Nephron progenitor cell (in vitro differentiated cells): ENCODE measurements at regions not wholly inside any gene's neighbourhood (a gene's known extent, or its start where the extent isn't known, plus 50 kb on each side); places are given as distances from the start of the nearest gene placed in this dataset.

Experiments
- DNase-seq: peaks from one replicate; pipeline ENCODE4 v3.0.0; 2021
- H3K27ac Mint-ChIP-seq: 2 replicates; pipeline ENCODE4 v1.8.0; 2021; ENCODE audit warnings: mild to moderate bottlenecking, moderate library complexity, mixed read lengths
- H3K27me3 Mint-ChIP-seq: 2 replicates; pipeline ENCODE4 v1.8.0; 2021; ENCODE audit warnings: mild to moderate bottlenecking, low read depth, mixed read lengths; ENCODE audit not compliant: poor library complexity
- H3K36me3 Mint-ChIP-seq: 2 replicates; pipeline ENCODE4 v1.8.0; 2021; ENCODE audit warnings: low read depth, mixed read lengths
- H3K4me1 Mint-ChIP-seq: 2 replicates; pipeline ENCODE4 v1.8.0; 2021; ENCODE audit warnings: mixed read lengths
- H3K4me3 Mint-ChIP-seq: 2 replicates; pipeline ENCODE4 v1.8.0; 2021; ENCODE audit warnings: mild to moderate bottlenecking, moderate library complexity, mixed read lengths
- H3K9me3 Mint-ChIP-seq: 2 replicates; pipeline ENCODE4 v1.8.0; 2021; ENCODE audit warnings: mild to moderate bottlenecking, moderate library complexity, mixed read lengths
- CTCF ChIP-seq: fragments of 200-600 bp; sonication (generic); IDR thresholded peaks from 2 replicates; pipeline ENCODE4 v1.5.0; 2021; ENCODE audit warnings: antibody characterized with exemption

GRCh38 chr15:26050984-26051383, 187.9 kb upstream of the ATP10A start:
- Mint-ChIP-seq H3K4me1 (peaks cover 41% of the 10 kb centered on the region), H3K27ac (no peak overlapping the region), H3K9me3 (no peaks in the 10 kb centered on the region), H3K36me3 (no peaks in the 10 kb centered on the region), H3K4me3 (no peak overlapping the region), H3K27me3 (peaks cover 8% of the 10 kb centered on the region)
- no peak for TF ChIP-seq CTCF
- no peak for DNase-seq

GRCh38 chr15:26049900-26050657, 187.0 kb upstream of the ATP10A start:
- Mint-ChIP-seq H3K9me3 (no peaks in the 10 kb centered on the region), H3K27me3 (peaks cover 7% of the 10 kb centered on the region), H3K36me3 (no peaks in the 10 kb centered on the region), H3K4me3 (no peak overlapping the region), H3K4me1 (peaks cover 41% of the 10 kb centered on the region), H3K27ac (no peak overlapping the region)
- no peak for DNase-seq
- no peak for TF ChIP-seq CTCF

- Mint-ChIP-seq H3K27ac (no peak overlapping the region), H3K36me3 (no peaks in the 10 kb centered on the region), H3K4me1 (peaks cover 41% of the 10 kb centered on the region), H3K9me3 (no peaks in the 10 kb centered on the region), H3K4me3 (no peak overlapping the region), H3K27me3 (peaks cover under 1% of the 10 kb centered on the region)
- TF ChIP-seq CTCF: no peak
- DNase-seq: no peak
Observed at GRCh38 chr15:26048669-26049068, 185.5 kb upstream of the ATP10A start.

GRCh38 chr15:26045516-26045915, 182.4 kb upstream of the ATP10A start:
- H3K9me3 Mint-ChIP-seq: peaks cover 14% of the 10 kb centered on the region
- no peak overlapping the region for H3K27ac Mint-ChIP-seq
- no peak for TF ChIP-seq CTCF
- no peak overlapping the region for H3K4me3 Mint-ChIP-seq
- peaks cover 7% of the 10 kb centered on the region for H3K27me3 Mint-ChIP-seq
- H3K4me1 Mint-ChIP-seq: peaks cover 20% of the 10 kb centered on the region
- DNase-seq: no peak
- no peaks in the 10 kb centered on the region for H3K36me3 Mint-ChIP-seq

GRCh38 chr15:26043018-26043417, 179.9 kb upstream of the ATP10A start:
- no peak for DNase-seq
- H3K27ac Mint-ChIP-seq: no peak overlapping the region
- H3K9me3 Mint-ChIP-seq: peaks cover 14% of the 10 kb centered on the region
- no peak for TF ChIP-seq CTCF
- no peaks in the 10 kb centered on the region for H3K36me3 Mint-ChIP-seq
- no peak overlapping the region for H3K4me3 Mint-ChIP-seq
- H3K4me1 Mint-ChIP-seq: peaks cover 6% of the 10 kb centered on the region
- H3K27me3 Mint-ChIP-seq: peaks cover 7% of the 10 kb centered on the region

- Mint-ChIP-seq H3K4me3 (no peak overlapping the region), H3K9me3 (peaks cover 14% of the 10 kb centered on the region), H3K27ac (no peak overlapping the region), H3K36me3 (no peaks in the 10 kb centered on the region), H3K27me3 (peaks cover 11% of the 10 kb centered on the region), H3K4me1 (no peaks in the 10 kb centered on the region)
- no peak for DNase-seq
- TF ChIP-seq CTCF: no peak
Observed at GRCh38 chr15:26038693-26039092, 175.6 kb upstream of the ATP10A start.
